ENCODE measurements at regions not wholly inside any gene's neighbourhood (a gene's known extent, or its start where the extent isn't known, plus 50 kb on each side); places are given as distances from the start of the nearest gene placed in this dataset.

GRCh38 chr20:11807054-11808048 lies 110.3 kb upstream of the BTBD3 start:
- H3K4me3 ChIP-seq (ENCODE audit: low read depth, low read length) = no peak overlapping the region
- no peak for DNase-seq (ENCODE audit: low read depth)
- TF ChIP-seq CTCF (IDR thresholded peaks at IDR 0.05; ENCODE audit: control insufficient read depth, extremely low read depth, insufficient read depth) = no peak

GRCh38 chr20:11808841-11809240 lies 108.9 kb upstream of the BTBD3 start:
- no peak overlapping the region for H3K4me3 ChIP-seq (ENCODE audit: low read depth, low read length)
- no peak for TF ChIP-seq CTCF (IDR thresholded peaks at IDR 0.05; ENCODE audit: control insufficient read depth, extremely low read depth, insufficient read depth)

GRCh38 chr20:11810311-11811083 lies 107.2 kb upstream of the BTBD3 start:
- no peak for DNase-seq (ENCODE audit: low read depth)
- no peak overlapping the region for H3K4me3 ChIP-seq (ENCODE audit: low read depth, low read length)

More at GRCh38 chr20:11808841-11809240, 108.9 kb upstream of the BTBD3 start:
- DNase-seq (ENCODE audit: low read depth) = no peak

GRCh38 chr20:11813106-11813890 lies 104.4 kb upstream of the BTBD3 start:
- no peak for DNase-seq (ENCODE audit: low read depth)
- TF ChIP-seq CTCF (IDR thresholded peaks at IDR 0.05; ENCODE audit: control insufficient read depth, extremely low read depth, insufficient read depth) = no peak
- no peak overlapping the region for H3K4me3 ChIP-seq (ENCODE audit: low read depth, low read length)

More at GRCh38 chr20:11810311-11811083, 107.2 kb upstream of the BTBD3 start:
- no peak for TF ChIP-seq CTCF (IDR thresholded peaks at IDR 0.05; ENCODE audit: control insufficient read depth, extremely low read depth, insufficient read depth)

- no peak for TF ChIP-seq CTCF (IDR thresholded peaks at IDR 0.05; ENCODE audit: control insufficient read depth, extremely low read depth, insufficient read depth)
- H3K4me3 ChIP-seq (ENCODE audit: low read depth, low read length) = no peak overlapping the region
- no peak for DNase-seq (ENCODE audit: low read depth)
Observed at GRCh38 chr20:11814267-11814666, 103.4 kb upstream of the BTBD3 start.

GRCh38 chr20:11820838-11821237 lies 96.9 kb upstream of the BTBD3 start:
- no peak for TF ChIP-seq CTCF (IDR thresholded peaks at IDR 0.05; ENCODE audit: control insufficient read depth, extremely low read depth, insufficient read depth)
- H3K4me3 ChIP-seq (ENCODE audit: low read depth, low read length) = no peak overlapping the region
- DNase-seq (ENCODE audit: low read depth) = no peak

All from LNCaP clone FGC (cell line).